GM23338 (cell line): ENCODE measurements at regions not wholly inside any gene's neighbourhood (a gene's known extent, or its start where the extent isn't known, plus 50 kb on each side); places are given as distances from the start of the nearest gene placed in this dataset.
"Not testable (repeated sequence)": the region's sequence is repeated elsewhere in the genome, so short reads cannot be mapped to it uniquely, and the experiment has no call there.

Source experiments
- ATAC-seq: fragments of 200-7000 bp; cut with Tn5 transposase; 3 replicates; pipeline ENCODE4 v1.9.1; 2020
- DNase-seq: peaks from one replicate; pipeline ENCODE4 v3.0.0-alpha.2; 2015; ENCODE audit warnings: low spot score
- H2AFZ ChIP-seq: fragments of 200-600 bp; sonication (generic); 2 replicates; pipeline ENCODE4 v1.8.0; 2016; ENCODE audit warnings: antibody characterized with exemption, mild to moderate bottlenecking, moderate library complexity
- H3F3A ChIP-seq: fragments of 200-600 bp; sonication (generic); replicated peaks from 2 replicates; pipeline ENCODE4 v1.8.0; 2017; ENCODE audit warnings: antibody characterized with exemption, mixed run types, low read depth
- H3K27ac ChIP-seq: fragments of 200-600 bp; sonication (generic); 2 replicates; pipeline ENCODE4 v1.6.1; 2016; ENCODE audit warnings: low read depth
- H3K27me3 ChIP-seq: fragments of 200-600 bp; sonication (generic); 2 replicates; pipeline ENCODE4 v1.8.0; 2016; ENCODE audit warnings: mild to moderate bottlenecking, mixed run types, moderate library complexity; ENCODE audit not compliant: insufficient read depth
- H3K36me3 ChIP-seq: fragments of 200-600 bp; sonication (generic); 2 replicates; pipeline ENCODE4 v1.8.0; 2016; ENCODE audit warnings: mild to moderate bottlenecking; ENCODE audit not compliant: insufficient read depth
- H3K4me1 ChIP-seq: fragments of 200-600 bp; sonication (generic); 2 replicates; pipeline ENCODE4 v1.8.0; 2016; ENCODE audit warnings: mild to moderate bottlenecking, moderate library complexity; ENCODE audit not compliant: insufficient read depth
- H3K4me2 ChIP-seq: fragments of 200-600 bp; sonication (generic); 2 replicates; pipeline ENCODE4 v1.7.1; 2017; ENCODE audit warnings: mixed run types
- H3K4me3 ChIP-seq: fragments of 200-600 bp; sonication (generic); 2 replicates; pipeline ENCODE4 v1.6.1; 2016; ENCODE audit warnings: mixed run types
- H3K79me2 ChIP-seq: fragments of 200-600 bp; sonication (generic); replicated peaks from 2 replicates; pipeline ENCODE4 v1.8.0; 2017; ENCODE audit warnings: mild to moderate bottlenecking; ENCODE audit not compliant: insufficient read depth
- H3K9me2 ChIP-seq: fragments of 200-600 bp; sonication (generic); 2 replicates; pipeline ENCODE4 v1.8.0; 2017; ENCODE audit not compliant: insufficient read depth
- H4K20me1 ChIP-seq: fragments of 200-600 bp; sonication (generic); replicated peaks from 2 replicates; pipeline ENCODE4 v1.8.0; 2017; ENCODE audit warnings: mild to moderate bottlenecking; ENCODE audit not compliant: insufficient read depth
- H3K27ac Mint-ChIP-seq: 2 replicates; pipeline ENCODE4 v1.8.0; 2020; ENCODE audit warnings: inconsistent platforms, mild to moderate bottlenecking, moderate library complexity, mixed read lengths
- H3K27me3 Mint-ChIP-seq: 3 replicates; pipeline ENCODE4 v1.8.0; 2022; ENCODE audit warnings: low read depth, mild to moderate bottlenecking, moderate library complexity, mixed read lengths, inconsistent platforms; ENCODE audit not compliant: insufficient read depth, poor library complexity
- H3K36me3 Mint-ChIP-seq: 3 replicates; pipeline ENCODE4 v1.8.0; 2021; ENCODE audit warnings: low read depth, mild to moderate bottlenecking, inconsistent platforms, moderate library complexity, mixed read lengths
- H3K4me1 Mint-ChIP-seq: 3 replicates; pipeline ENCODE4 v1.8.0; 2020; ENCODE audit warnings: mild to moderate bottlenecking, inconsistent platforms, mixed read lengths
- H3K4me3 Mint-ChIP-seq: 3 replicates; pipeline ENCODE4 v1.8.0; 2021; ENCODE audit warnings: moderate library complexity, mild to moderate bottlenecking, inconsistent platforms, mixed read lengths
- H3K9me3 Mint-ChIP-seq: 3 replicates; pipeline ENCODE4 v1.8.0; 2020; ENCODE audit warnings: moderate library complexity, mild to moderate bottlenecking, inconsistent platforms, mixed read lengths
- CREB1 ChIP-seq: fragments of 250-450 bp; sonication (Bioruptor Pico); IDR thresholded peaks from 2 replicates; pipeline ENCODE4 v1.5.0; 2020; ENCODE audit warnings: low read depth, mild to moderate bottlenecking, moderate library complexity
- EZH2 ChIP-seq: fragments of 200-600 bp; sonication (generic); IDR thresholded peaks from one replicate; pipeline ENCODE4 v1.8.0; 2017; ENCODE audit warnings: antibody characterized with exemption, mild to moderate bottlenecking, low read depth; ENCODE audit not compliant: unreplicated experiment
- EZH2phosphoT487 ChIP-seq: fragments of 200-600 bp; sonication (generic); IDR thresholded peaks from one replicate; pipeline ENCODE4 v1.8.1; 2018; ENCODE audit warnings: antibody characterized with exemption; ENCODE audit not compliant: unreplicated experiment
- JUNB ChIP-seq: IDR thresholded peaks from one replicate; pipeline ENCODE4 v1.6.1; 2016; ENCODE audit warnings: antibody characterized with exemption; ENCODE audit not compliant: unreplicated experiment
- NANOG ChIP-seq: IDR thresholded peaks from 2 replicates; pipeline ENCODE4 v1.6.1; 2016; ENCODE audit warnings: antibody characterized with exemption, borderline replicate concordance
- POLR2AphosphoS5 ChIP-seq: IDR thresholded peaks from 2 replicates; pipeline ENCODE4 v1.6.1; 2016; ENCODE audit warnings: antibody characterized with exemption, low read depth
- STAT1 ChIP-seq: IDR thresholded peaks from one replicate; pipeline ENCODE4 v1.6.1; 2016; ENCODE audit warnings: antibody characterized with exemption; ENCODE audit not compliant: unreplicated experiment
- ZNF114 ChIP-seq: fragments of 250-450 bp; sonication (Bioruptor Pico); IDR thresholded peaks from 2 replicates; pipeline ENCODE4 v1.5.0; 2020; ENCODE audit warnings: mild to moderate bottlenecking, moderate library complexity
- ZNF331 ChIP-seq: fragments of 250-450 bp; sonication (Bioruptor Pico); IDR thresholded peaks from 2 replicates; pipeline ENCODE4 v1.5.0; 2020; ENCODE audit warnings: low read depth, mild to moderate bottlenecking, moderate library complexity
- TF ChIP-seq, protein P1 (sequence below), 2 experiments: fragments of 200-600 bp in 1 of 2; sonication (generic) in 1 of 2; conservative IDR thresholded peaks; 2 replicates each; pipeline versions ENCODE4 v1.5.1 to v1.6.1; 2016 to 2017; ENCODE audit warnings: antibody characterized with exemption in 2 of 2, low read depth in 2 of 2, mild to moderate bottlenecking in 2 of 2, moderate library complexity in 1 of 2
- TF ChIP-seq, protein P2 (sequence below): IDR thresholded peaks from 2 replicates; pipeline ENCODE4 v1.6.1; 2016; ENCODE audit warnings: antibody characterized with exemption

DNA sequence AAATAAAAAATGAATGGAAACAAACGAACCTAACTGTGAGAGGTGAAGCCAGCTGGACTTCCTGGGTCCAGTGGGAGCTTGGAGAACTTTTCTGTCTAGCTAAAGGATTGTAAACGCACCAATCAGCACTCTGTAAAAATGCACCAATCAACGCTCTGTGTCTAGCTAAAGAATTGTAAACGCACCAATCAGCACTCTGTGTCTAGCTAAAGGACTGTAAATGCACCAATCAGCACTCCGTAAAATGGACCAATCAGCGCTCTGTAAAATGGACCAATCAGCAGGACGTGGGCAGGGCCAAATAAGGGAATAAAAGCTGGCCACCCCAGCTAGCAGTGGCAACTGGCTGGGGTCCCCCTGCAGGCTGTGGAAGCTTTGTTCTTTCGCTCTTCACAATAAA, 135.8 kb downstream of the ATP6V1G3 start:
- H3K4me1 ChIP-seq = 0 out of 2 replicates have a peak, but pooled peaks cover 15% of the 10 kb centered on the region
- not testable (repeated sequence) for H3K4me3 Mint-ChIP-seq, H3K4me3 ChIP-seq, H3K27ac ChIP-seq, H3K27me3 Mint-ChIP-seq, H3K27ac Mint-ChIP-seq, H3K79me2 ChIP-seq, H3K36me3 ChIP-seq, H3K4me2 ChIP-seq, H3F3A ChIP-seq, H2AFZ ChIP-seq, H3K36me3 Mint-ChIP-seq, H3K27me3 ChIP-seq, ATAC-seq, DNase-seq, H3K9me3 Mint-ChIP-seq, H3K9me2 ChIP-seq, H4K20me1 ChIP-seq
- peaks cover 15% of the 10 kb centered on the region; the same call in 2 of the 3 replicates for H3K4me1 Mint-ChIP-seq

DNA sequence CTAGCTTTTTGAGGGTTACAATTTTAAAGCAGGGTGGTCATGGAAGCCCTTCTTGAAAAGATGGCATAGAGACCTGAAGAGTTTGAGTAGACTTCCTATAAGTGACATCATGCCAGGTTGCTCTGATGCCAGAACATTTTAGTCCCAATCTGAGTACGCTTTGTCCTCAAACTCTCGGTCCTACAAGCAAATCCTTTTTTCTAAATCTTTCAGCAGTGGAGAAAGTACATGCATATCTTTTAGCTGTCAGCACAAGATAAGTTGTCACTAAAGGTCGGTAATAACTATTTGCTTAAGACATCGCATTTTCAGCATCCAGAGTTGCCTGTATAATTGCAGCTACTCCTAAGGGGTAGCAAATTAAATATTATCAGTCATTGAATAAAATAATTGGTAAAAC, 140.4 kb downstream of the ATP6V1G3 start:
- no peaks in the 10 kb centered on the region for H3K4me1 Mint-ChIP-seq
- no peak for ATAC-seq
- H3K27ac Mint-ChIP-seq = no peak overlapping the region
- DNase-seq = no peak
- H3K4me3 Mint-ChIP-seq = no peak overlapping the region
- H3K4me3 ChIP-seq = no peak overlapping the region
- H4K20me1 ChIP-seq = no peaks in the 10 kb centered on the region
- no peaks in the 10 kb centered on the region for H3K79me2 ChIP-seq
- H2AFZ ChIP-seq = no peak overlapping the region
- H3K27ac ChIP-seq = no peak overlapping the region
- TF ChIP-seq CREB1 (CRISPR knock-in tag) (no peak), EZH2phosphoT487 (no peak), POLR2AphosphoS5 (no peak), NANOG (no peak), JUNB (no peak), ZNF114 (no peak), STAT1 (no peak), EZH2 (no peak), ZNF331 (CRISPR knock-in tag) (no peak)
- TF ChIP-seq, protein P1, sequence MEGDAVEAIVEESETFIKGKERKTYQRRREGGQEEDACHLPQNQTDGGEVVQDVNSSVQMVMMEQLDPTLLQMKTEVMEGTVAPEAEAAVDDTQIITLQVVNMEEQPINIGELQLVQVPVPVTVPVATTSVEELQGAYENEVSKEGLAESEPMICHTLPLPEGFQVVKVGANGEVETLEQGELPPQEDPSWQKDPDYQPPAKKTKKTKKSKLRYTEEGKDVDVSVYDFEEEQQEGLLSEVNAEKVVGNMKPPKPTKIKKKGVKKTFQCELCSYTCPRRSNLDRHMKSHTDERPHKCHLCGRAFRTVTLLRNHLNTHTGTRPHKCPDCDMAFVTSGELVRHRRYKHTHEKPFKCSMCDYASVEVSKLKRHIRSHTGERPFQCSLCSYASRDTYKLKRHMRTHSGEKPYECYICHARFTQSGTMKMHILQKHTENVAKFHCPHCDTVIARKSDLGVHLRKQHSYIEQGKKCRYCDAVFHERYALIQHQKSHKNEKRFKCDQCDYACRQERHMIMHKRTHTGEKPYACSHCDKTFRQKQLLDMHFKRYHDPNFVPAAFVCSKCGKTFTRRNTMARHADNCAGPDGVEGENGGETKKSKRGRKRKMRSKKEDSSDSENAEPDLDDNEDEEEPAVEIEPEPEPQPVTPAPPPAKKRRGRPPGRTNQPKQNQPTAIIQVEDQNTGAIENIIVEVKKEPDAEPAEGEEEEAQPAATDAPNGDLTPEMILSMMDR (conservative IDR thresholded peaks at IDR 0.05; ENCODE audit: low read depth in 2 of 2) = no peak
- TF ChIP-seq, protein P2, sequence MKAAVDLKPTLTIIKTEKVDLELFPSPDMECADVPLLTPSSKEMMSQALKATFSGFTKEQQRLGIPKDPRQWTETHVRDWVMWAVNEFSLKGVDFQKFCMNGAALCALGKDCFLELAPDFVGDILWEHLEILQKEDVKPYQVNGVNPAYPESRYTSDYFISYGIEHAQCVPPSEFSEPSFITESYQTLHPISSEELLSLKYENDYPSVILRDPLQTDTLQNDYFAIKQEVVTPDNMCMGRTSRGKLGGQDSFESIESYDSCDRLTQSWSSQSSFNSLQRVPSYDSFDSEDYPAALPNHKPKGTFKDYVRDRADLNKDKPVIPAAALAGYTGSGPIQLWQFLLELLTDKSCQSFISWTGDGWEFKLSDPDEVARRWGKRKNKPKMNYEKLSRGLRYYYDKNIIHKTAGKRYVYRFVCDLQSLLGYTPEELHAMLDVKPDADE = no peak
- peaks cover 5% of the 10 kb centered on the region for H3K4me1 ChIP-seq
- H3K4me2 ChIP-seq = no peak overlapping the region
- H3K27me3 Mint-ChIP-seq = no peaks in the 10 kb centered on the region
- H3K27me3 ChIP-seq = no peaks in the 10 kb centered on the region
- peaks cover 2% of the 10 kb centered on the region; the same call in 2 of the 3 replicates for H3K36me3 Mint-ChIP-seq
- H3K9me3 Mint-ChIP-seq = peaks cover 5% of the 10 kb centered on the region; the same call in 2 of the 3 replicates
- H3F3A ChIP-seq = no peaks in the 10 kb centered on the region
- peaks cover 4% of the 10 kb centered on the region; the same call in 1 of the 2 replicates for H3K36me3 ChIP-seq
- H3K9me2 ChIP-seq = no peaks in the 10 kb centered on the region
